OCI-LY3 (cell line): ENCODE measurements at regions not wholly inside any gene's neighbourhood (a gene's known extent, or its start where the extent isn't known, plus 50 kb on each side); places are given as distances from the start of the nearest gene placed in this dataset.

ENCODE experiments used
- H2AFZ ChIP-seq: fragments of 200-600, 300-600 bp; shearing (Covaris generic); 2 replicates; pipeline ENCODE4 v1.6.0; 2014; ENCODE audit warnings: antibody characterized with exemption, low read depth, low read length
- H3K27ac ChIP-seq: fragments of 200-600, 300-600 bp; sonication (generic); 2 replicates; pipeline ENCODE4 v1.5.1; 2014; ENCODE audit warnings: mild to moderate bottlenecking, low read length, moderate library complexity, mixed read lengths
- H3K27me3 ChIP-seq: fragments of 200-600, 300-600 bp; sonication (generic); 2 replicates; pipeline ENCODE4 v1.6.1; 2014; ENCODE audit warnings: low read depth, low read length, mixed read lengths
- H3K36me3 ChIP-seq: fragments of 200-600, 300-600 bp; sonication (generic); replicated peaks from 2 replicates; pipeline ENCODE3; 2014; ENCODE audit warnings: low read depth, low read length, mixed read lengths
- H3K4me1 ChIP-seq: fragments of 300-600, 200-600 bp; sonication (generic); 2 replicates; pipeline ENCODE4 v1.6.1; 2014; ENCODE audit warnings: low read length, mixed read lengths
- H3K4me2 ChIP-seq: fragments of 200-600, 300-600 bp; sonication (generic); 2 replicates; pipeline ENCODE4 v1.6.1; 2014; ENCODE audit warnings: low read length, mixed read lengths
- H3K4me3 ChIP-seq: fragments of 300-600, 200-600 bp; sonication (generic); 2 replicates; pipeline ENCODE4 v1.5.1; 2014; ENCODE audit warnings: antibody characterized with exemption, mild to moderate bottlenecking, low read length, moderate library complexity
- H3K79me2 ChIP-seq: fragments of 300-600, 200-600 bp; shearing (Covaris generic); 2 replicates; pipeline ENCODE4 v1.6.1; 2014; ENCODE audit warnings: mild to moderate bottlenecking, low read length, mixed read lengths
- H3K9ac ChIP-seq: fragments of 300-600, 200-600 bp; shearing (Covaris generic); 2 replicates; pipeline ENCODE4 v1.6.0; 2014; ENCODE audit warnings: mild to moderate bottlenecking, low read length, moderate library complexity
- H3K9me3 ChIP-seq: fragments of 200-600, 300-600 bp; shearing (Covaris generic); 2 replicates; pipeline ENCODE4 v1.6.1; 2014; ENCODE audit warnings: low read length, mixed read lengths; ENCODE audit not compliant: insufficient read depth
- H4K20me1 ChIP-seq: fragments of 200-600, 300-600 bp; sonication (generic); 2 replicates; pipeline ENCODE4 v1.6.1; 2016; ENCODE audit warnings: low read length, mixed read lengths; ENCODE audit not compliant: insufficient read depth
- EZH2phosphoT487 ChIP-seq: fragments of 200-600 bp; shearing (Covaris generic); IDR thresholded peaks from 2 replicates; pipeline ENCODE4 v1.6.1; 2018; ENCODE audit warnings: antibody characterized with exemption, mixed run types, low read depth
- TF ChIP-seq, protein P1 (sequence below): fragments of 200-600, 300-600 bp; sonication (generic); IDR thresholded peaks from 2 replicates; pipeline ENCODE4 v1.5.1; 2014; ENCODE audit warnings: antibody characterized with exemption, low read length, low read depth

DNA sequence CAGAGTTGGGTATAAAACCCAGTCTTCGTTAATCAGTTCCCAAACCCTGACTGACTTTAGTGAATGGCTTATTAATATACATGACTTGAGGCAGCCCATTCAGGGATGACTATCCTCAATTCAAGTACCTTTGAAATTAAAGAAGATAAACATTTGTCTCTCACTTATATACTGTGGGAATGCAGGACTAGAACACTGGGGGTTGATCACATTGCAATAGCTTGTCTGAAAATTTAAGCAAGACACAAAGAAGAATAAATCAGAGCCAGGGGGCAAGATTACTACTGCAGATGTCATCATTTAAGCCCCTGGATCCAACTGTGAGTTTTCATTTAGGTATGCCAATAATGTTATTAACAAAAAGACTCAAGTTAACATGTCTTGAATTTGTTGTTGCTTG lies 647.7 kb downstream of the ZPLD1 start:
- H3K27me3 ChIP-seq = no peaks in the 10 kb centered on the region
- H3K36me3 ChIP-seq = no peaks in the 10 kb centered on the region
- no peak overlapping the region for H3K9ac ChIP-seq
- no peak overlapping the region for H3K4me3 ChIP-seq
- H3K79me2 ChIP-seq = no peaks in the 10 kb centered on the region
- H2AFZ ChIP-seq = no peak overlapping the region
- TF ChIP-seq, protein P1, sequence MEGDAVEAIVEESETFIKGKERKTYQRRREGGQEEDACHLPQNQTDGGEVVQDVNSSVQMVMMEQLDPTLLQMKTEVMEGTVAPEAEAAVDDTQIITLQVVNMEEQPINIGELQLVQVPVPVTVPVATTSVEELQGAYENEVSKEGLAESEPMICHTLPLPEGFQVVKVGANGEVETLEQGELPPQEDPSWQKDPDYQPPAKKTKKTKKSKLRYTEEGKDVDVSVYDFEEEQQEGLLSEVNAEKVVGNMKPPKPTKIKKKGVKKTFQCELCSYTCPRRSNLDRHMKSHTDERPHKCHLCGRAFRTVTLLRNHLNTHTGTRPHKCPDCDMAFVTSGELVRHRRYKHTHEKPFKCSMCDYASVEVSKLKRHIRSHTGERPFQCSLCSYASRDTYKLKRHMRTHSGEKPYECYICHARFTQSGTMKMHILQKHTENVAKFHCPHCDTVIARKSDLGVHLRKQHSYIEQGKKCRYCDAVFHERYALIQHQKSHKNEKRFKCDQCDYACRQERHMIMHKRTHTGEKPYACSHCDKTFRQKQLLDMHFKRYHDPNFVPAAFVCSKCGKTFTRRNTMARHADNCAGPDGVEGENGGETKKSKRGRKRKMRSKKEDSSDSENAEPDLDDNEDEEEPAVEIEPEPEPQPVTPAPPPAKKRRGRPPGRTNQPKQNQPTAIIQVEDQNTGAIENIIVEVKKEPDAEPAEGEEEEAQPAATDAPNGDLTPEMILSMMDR = no peak
- TF ChIP-seq EZH2phosphoT487 = no peak
- H3K27ac ChIP-seq = no peak overlapping the region
- H4K20me1 ChIP-seq = no peaks in the 10 kb centered on the region
- H3K4me1 ChIP-seq = peaks cover 5% of the 10 kb centered on the region
- H3K9me3 ChIP-seq = no peaks in the 10 kb centered on the region
- H3K4me2 ChIP-seq = no peak overlapping the region

DNA sequence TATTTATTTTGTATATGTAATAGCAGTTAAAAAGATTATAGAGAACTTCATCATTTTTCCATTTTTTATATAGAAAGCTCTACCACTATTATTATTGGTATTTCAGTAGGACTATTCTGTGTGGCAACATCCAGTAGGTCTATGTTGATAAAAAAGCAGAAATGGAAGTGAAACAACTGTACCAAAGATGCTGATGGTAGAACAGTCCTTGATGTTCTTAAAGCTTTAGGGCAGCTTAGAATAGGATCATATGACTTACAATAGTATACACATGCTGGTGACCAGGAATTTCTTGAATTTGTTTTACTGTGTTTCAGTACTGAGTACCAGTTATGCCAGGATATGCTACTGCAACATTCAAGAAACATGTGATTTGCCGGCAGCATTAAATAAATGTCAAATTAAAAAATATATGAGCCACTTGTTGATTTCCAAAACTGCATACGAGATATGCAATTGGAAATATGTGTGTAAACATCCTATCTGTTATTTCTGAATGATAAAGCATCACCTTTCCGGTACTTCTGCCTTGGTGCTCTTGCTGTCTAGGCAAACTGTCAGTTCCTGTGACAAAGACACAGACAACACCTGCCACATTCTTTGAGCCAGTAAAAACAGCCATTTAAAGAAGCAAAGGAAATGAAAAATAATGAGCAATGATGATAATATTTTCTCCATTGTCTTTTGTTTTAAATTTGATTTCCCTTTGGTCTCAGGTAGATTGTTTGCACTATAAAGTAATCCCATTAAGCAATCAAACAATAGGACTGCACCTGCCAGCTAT lies 649.2 kb downstream of the ZPLD1 start:
- H3K9me3 ChIP-seq = no peaks in the 10 kb centered on the region
- no peak overlapping the region for H3K4me2 ChIP-seq
- H3K79me2 ChIP-seq = no peaks in the 10 kb centered on the region
- H3K36me3 ChIP-seq = no peaks in the 10 kb centered on the region
- H3K27ac ChIP-seq = no peak overlapping the region
- no peaks in the 10 kb centered on the region for H4K20me1 ChIP-seq
- H2AFZ ChIP-seq = no peak overlapping the region
- H3K4me1 ChIP-seq = peaks cover 5% of the 10 kb centered on the region
- H3K4me3 ChIP-seq = no peak overlapping the region
- TF ChIP-seq, protein P1 = no peak
- no peak for TF ChIP-seq EZH2phosphoT487
- H3K9ac ChIP-seq = no peak overlapping the region
- no peaks in the 10 kb centered on the region for H3K27me3 ChIP-seq

DNA sequence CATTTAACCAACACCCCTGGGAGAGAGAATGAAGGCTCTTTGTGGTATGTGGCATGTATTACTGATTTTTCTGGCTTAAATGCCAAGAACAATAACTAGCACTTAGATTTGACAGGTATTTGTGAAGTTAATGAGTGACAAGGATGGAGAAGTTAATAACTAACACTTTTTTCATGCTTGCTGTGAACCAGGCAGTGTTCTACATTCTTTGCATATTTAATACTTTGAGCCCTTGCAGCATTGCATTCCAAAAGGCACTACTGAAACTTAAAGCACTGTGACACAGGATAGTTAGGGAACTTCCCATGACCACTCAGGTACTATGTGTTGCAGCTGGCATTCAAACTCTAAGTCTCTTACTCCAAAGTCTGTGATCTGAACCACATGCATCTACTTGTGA lies 650.6 kb downstream of the ZPLD1 start:
- H3K9ac ChIP-seq = no peak overlapping the region
- no peaks in the 10 kb centered on the region for H3K36me3 ChIP-seq
- no peak overlapping the region for H3K4me2 ChIP-seq
- H4K20me1 ChIP-seq = no peaks in the 10 kb centered on the region
- no peak overlapping the region for H2AFZ ChIP-seq
- H3K4me3 ChIP-seq = no peak overlapping the region
- no peaks in the 10 kb centered on the region for H3K9me3 ChIP-seq
- H3K4me1 ChIP-seq = peaks cover 5% of the 10 kb centered on the region
- no peak overlapping the region for H3K27ac ChIP-seq
- no peaks in the 10 kb centered on the region for H3K27me3 ChIP-seq
- no peaks in the 10 kb centered on the region for H3K79me2 ChIP-seq
- TF ChIP-seq EZH2phosphoT487 = no peak
- TF ChIP-seq, protein P1 = no peak

DNA sequence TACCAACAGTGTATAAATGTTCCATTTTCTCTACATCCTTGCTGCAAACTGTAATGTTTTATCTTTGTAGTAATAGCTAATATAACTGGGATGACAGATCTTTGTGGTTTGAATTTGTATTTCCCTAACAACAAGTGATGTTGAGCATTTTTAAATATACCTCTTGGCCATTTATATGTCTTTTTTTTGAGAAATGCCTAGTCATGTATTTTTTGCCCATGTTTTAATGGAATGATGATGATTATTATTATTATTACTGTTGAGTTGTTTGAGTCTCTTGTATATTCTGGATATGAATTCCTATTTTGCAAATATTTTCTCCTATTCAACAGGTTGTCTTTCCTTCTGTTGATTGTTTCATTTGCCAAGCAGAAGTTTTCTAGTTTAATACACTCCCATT lies 654.9 kb downstream of the ZPLD1 start:
- Histone ChIP-seq H3K27me3 (no peaks in the 10 kb centered on the region), H3K4me2 (no peak overlapping the region), H3K36me3 (no peaks in the 10 kb centered on the region), H3K4me1 (peaks cover 5% of the 10 kb centered on the region), H3K9me3 (no peaks in the 10 kb centered on the region), H3K4me3 (no peak overlapping the region), H3K79me2 (no peaks in the 10 kb centered on the region), H4K20me1 (no peaks in the 10 kb centered on the region), H2AFZ (no peak overlapping the region), H3K27ac (no peak overlapping the region), H3K9ac (no peak overlapping the region)
- TF ChIP-seq EZH2phosphoT487 = no peak
- TF ChIP-seq, protein P1 = no peak
